ENCODE measurements at regions not wholly inside any gene's neighbourhood (a gene's known extent, or its start where the extent isn't known, plus 50 kb on each side); places are given as distances from the start of the nearest gene placed in this dataset.

DNA sequence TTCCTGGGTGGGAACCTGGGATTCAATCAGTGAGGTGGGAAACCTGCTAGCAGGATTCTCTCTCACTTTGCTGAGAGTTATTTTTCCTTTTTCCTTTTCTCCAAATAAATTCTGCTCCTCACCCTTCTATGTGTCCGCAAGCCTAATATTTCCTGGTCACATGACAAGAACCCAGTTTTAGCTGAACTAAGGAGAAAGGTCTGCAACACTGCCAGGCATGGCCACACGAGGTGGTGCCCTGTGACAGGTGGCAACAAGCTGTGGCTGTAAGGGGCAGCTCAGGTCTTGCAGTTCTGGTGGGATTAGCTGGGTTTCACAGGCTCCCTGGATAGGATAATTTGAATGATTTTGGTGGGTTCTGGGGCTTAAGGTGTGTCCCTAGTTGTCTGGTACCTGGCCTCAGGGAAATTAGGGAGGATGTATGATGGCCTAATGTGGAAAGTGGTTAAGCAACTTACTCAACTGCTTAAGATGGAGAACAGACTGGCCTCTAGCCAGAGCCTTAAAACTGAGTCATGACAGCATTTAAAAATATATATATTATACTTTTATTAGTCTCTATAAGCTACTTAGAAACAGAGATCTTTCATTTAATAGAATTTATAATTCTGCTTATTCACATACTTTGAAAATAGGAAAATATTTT is 215.0 kb downstream of the IL15 start:
- TF ChIP-seq, protein P1, sequence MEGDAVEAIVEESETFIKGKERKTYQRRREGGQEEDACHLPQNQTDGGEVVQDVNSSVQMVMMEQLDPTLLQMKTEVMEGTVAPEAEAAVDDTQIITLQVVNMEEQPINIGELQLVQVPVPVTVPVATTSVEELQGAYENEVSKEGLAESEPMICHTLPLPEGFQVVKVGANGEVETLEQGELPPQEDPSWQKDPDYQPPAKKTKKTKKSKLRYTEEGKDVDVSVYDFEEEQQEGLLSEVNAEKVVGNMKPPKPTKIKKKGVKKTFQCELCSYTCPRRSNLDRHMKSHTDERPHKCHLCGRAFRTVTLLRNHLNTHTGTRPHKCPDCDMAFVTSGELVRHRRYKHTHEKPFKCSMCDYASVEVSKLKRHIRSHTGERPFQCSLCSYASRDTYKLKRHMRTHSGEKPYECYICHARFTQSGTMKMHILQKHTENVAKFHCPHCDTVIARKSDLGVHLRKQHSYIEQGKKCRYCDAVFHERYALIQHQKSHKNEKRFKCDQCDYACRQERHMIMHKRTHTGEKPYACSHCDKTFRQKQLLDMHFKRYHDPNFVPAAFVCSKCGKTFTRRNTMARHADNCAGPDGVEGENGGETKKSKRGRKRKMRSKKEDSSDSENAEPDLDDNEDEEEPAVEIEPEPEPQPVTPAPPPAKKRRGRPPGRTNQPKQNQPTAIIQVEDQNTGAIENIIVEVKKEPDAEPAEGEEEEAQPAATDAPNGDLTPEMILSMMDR (conservative IDR thresholded peaks at IDR 0.05; ENCODE audit: low read depth, low read length), result no peak
- no peak for TF ChIP-seq EZH2 (IDR thresholded peaks at IDR 0.05; ENCODE audit: borderline replicate concordance, low read depth, low read length, poor library complexity, severe bottlenecking)
